NT2/D1 (cell line): ENCODE measurements at regions not wholly inside any gene's neighbourhood (a gene's known extent, or its start where the extent isn't known, plus 50 kb on each side); places are given as distances from the start of the nearest gene placed in this dataset.

Source experiments
- YY1 ChIP-seq: IDR thresholded peaks from 2 replicates; pipeline ENCODE4 v1.6.1; 2011; ENCODE audit not compliant: insufficient read length, insufficient read depth
- ZNF274 ChIP-seq: IDR thresholded peaks from 2 replicates; pipeline ENCODE4 v1.6.1; 2011; ENCODE audit warnings: mild to moderate bottlenecking, low read depth, low read length

DNA sequence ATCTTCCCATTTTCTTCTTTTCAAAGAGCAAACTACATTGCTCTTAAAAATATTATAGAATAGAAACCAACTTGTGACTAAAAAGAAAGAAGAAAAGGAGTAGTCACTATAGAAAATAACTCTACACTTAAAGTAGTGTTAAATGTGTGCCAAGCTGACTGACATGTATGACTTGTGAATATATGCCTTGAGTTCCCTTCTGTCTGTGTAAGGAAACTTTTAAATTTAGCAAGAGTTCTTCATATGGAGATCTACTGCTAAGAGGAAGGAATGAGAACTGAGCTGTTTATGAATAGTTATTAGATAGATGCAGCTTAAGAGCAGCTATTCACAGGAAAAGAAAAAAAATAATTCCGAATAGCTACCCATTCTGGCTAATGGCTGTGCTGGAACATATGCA lies 1221.7 kb upstream of the ZEB2 start:
- TF ChIP-seq YY1 = no peak
- TF ChIP-seq ZNF274 = no peak
